ENCODE measurements at regions not wholly inside any gene's neighbourhood (a gene's known extent, or its start where the extent isn't known, plus 50 kb on each side); places are given as distances from the start of the nearest gene placed in this dataset.
"Not testable (repeated sequence)": the region's sequence is repeated elsewhere in the genome, so short reads cannot be mapped to it uniquely, and the experiment has no call there.

DNA sequence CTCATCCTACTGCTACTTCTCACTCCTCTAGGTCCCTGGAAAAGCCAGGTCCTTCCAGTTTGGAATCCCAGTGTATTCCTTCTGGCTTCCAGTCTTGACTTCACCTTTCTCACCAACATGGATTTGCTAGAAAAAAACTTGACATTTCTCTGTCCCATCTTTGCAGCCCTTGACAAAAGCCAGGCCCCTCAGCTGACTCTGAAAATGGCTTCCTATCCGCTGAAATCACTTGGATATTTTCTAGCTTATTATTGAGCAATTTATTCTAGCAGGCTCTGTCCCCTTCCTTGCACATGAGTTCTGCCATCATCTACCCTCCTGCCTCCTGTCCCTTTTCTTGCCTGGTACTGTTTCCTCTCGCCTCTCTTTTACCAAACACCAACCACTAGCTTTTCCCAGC is 427.2 kb downstream of the BUD13 start:
- Mint-ChIP-seq H3K27me3 (ENCODE audit: low read depth) (peaks cover 16% of the 10 kb centered on the region), H3K27ac (no peak overlapping the region), H3K36me3 (ENCODE audit: low read depth) (peaks cover 6% of the 10 kb centered on the region), H3K9me3 (peaks cover 12% of the 10 kb centered on the region), H3K4me3 (no peak overlapping the region), H3K4me1 (no peaks in the 10 kb centered on the region)
- TF ChIP-seq CTCF (IDR thresholded peaks at IDR 0.05; ENCODE audit: unreplicated experiment in 3 of 3), result no peak

GRCh38 chr11:116344601-116345000 is 428.2 kb downstream of the BUD13 start:
- Mint-ChIP-seq H3K36me3 (ENCODE audit: low read depth) (peaks cover 6% of the 10 kb centered on the region), H3K27me3 (ENCODE audit: low read depth) (peaks cover 16% of the 10 kb centered on the region), H3K9me3 (peaks cover 12% of the 10 kb centered on the region), H3K27ac (peak overlapping the region in 1 of 3 experiments; percentile 55), H3K4me1 (no peaks in the 10 kb centered on the region), H3K4me3 (no peak overlapping the region)
- TF ChIP-seq CTCF (IDR thresholded peaks at IDR 0.05; ENCODE audit: unreplicated experiment in 3 of 3), result no peak

DNA sequence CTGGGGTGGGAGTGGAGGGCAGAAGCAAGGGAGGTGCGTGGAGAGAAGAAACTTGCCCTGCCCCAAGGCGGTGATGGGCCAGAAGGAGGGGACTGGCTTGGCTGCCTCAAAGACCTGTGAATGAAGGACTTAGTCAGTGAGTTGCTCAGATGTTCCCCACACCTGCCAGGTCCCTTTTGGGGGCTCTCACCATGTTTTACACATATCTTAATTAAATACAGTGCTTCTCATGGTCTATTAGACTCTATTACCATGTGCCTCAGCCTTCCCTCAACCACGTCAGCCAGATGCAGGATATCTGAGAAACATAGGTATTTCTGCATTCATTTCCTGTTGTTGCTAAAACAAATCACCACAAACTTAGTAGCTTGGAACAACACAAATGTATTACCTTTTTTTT is 429.5 kb downstream of the BUD13 start:
- no peak for TF ChIP-seq CTCF (IDR thresholded peaks at IDR 0.05; ENCODE audit: unreplicated experiment in 3 of 3)
- no peak overlapping the region for H3K4me3 Mint-ChIP-seq
- peaks cover 12% of the 10 kb centered on the region for H3K27me3 Mint-ChIP-seq (ENCODE audit: low read depth)
- H3K4me1 Mint-ChIP-seq, result no peaks in the 10 kb centered on the region
- peaks cover 3% of the 10 kb centered on the region for H3K36me3 Mint-ChIP-seq (ENCODE audit: low read depth)
- H3K27ac Mint-ChIP-seq, result no peak overlapping the region
- peaks cover 6% of the 10 kb centered on the region for H3K9me3 Mint-ChIP-seq

DNA sequence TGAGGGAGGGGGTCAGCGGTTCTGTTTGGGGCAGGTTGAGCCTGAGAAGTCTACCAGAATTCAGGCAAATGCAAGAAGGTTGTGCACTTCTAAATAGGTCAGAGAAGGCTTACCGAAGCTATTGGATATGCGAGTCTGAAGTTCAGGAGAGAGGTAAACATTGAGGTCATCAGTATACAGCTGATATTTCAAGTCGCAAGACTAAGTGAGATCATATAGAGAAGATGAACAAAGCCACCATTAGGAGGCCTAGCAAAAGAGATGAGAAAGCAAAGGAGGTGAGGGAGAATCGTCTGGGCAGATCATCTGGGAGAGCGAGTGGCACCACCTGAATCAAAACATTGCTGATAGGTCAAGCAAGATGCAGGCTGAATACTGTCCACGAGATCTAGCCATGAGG is 430.6 kb downstream of the BUD13 start:
- no peaks in the 10 kb centered on the region for H3K4me1 Mint-ChIP-seq
- no peak overlapping the region for H3K27ac Mint-ChIP-seq
- H3K4me3 Mint-ChIP-seq, result no peak overlapping the region
- H3K36me3 Mint-ChIP-seq (ENCODE audit: low read depth), result peaks cover 3% of the 10 kb centered on the region
- peaks cover 6% of the 10 kb centered on the region for H3K9me3 Mint-ChIP-seq
- H3K27me3 Mint-ChIP-seq (ENCODE audit: low read depth), result peaks cover 12% of the 10 kb centered on the region
- no peak for TF ChIP-seq CTCF (IDR thresholded peaks at IDR 0.05; ENCODE audit: unreplicated experiment in 3 of 3)

GRCh38 chr11:116339306-116340098 is 433.3 kb downstream of the BUD13 start:
- peaks cover 23% of the 10 kb centered on the region for H3K27me3 Mint-ChIP-seq (ENCODE audit: low read depth)
- no peaks in the 10 kb centered on the region for H3K36me3 Mint-ChIP-seq (ENCODE audit: low read depth)
- H3K4me1 Mint-ChIP-seq, result no peaks in the 10 kb centered on the region
- H3K27ac Mint-ChIP-seq, result no peak overlapping the region
- no peak overlapping the region for H3K4me3 Mint-ChIP-seq
- no peaks in the 10 kb centered on the region for H3K9me3 Mint-ChIP-seq
- TF ChIP-seq CTCF (IDR thresholded peaks at IDR 0.05; ENCODE audit: unreplicated experiment in 3 of 3), result no peak

- not testable (repeated sequence) for H3K36me3 Mint-ChIP-seq (ENCODE audit: low read depth); H3K9me3 Mint-ChIP-seq; H3K27ac Mint-ChIP-seq; H3K4me3 Mint-ChIP-seq; H3K4me1 Mint-ChIP-seq
- H3K27me3 Mint-ChIP-seq (ENCODE audit: low read depth), result peaks cover 23% of the 10 kb centered on the region
These were observed 434.3 kb downstream of the BUD13 start for GRCh38 chr11:116338500-116338899.
